Upper lobe of left lung (tissue), 4 donors: ENCODE measurements at regions not wholly inside any gene's neighbourhood (a gene's known extent, or its start where the extent isn't known, plus 50 kb on each side); places are given as distances from the start of the nearest gene placed in this dataset.

ENCODE experiments used
- CTCF ChIP-seq, 6 experiments: fragments of 450-650 bp in 4 of 6; fragments of 200-600 bp in 2 of 6; sonication (generic) in 2 of 6; IDR thresholded peaks; one replicate each; pipeline ENCODE4 v1.5.1; 2016 to 2019; ENCODE audit warnings: antibody characterized with exemption in 6 of 6
- POLR2A ChIP-seq, 4 donors: fragments of 450-650 bp; IDR thresholded peaks; one replicate each; pipeline ENCODE4 v1.5.1; 2016 to 2017; ENCODE audit warnings: antibody characterized with exemption in 4 of 4, mild to moderate bottlenecking in 2 of 4

GRCh38 chr1:60428127-60428526 lies 354.6 kb upstream of the C1orf87 start:
- no peak for TF ChIP-seq POLR2A (IDR thresholded peaks at IDR 0.05)
- TF ChIP-seq CTCF (IDR thresholded peaks at IDR 0.05) = no peak
